ENCODE measurements at regions not wholly inside any gene's neighbourhood (a gene's known extent, or its start where the extent isn't known, plus 50 kb on each side); places are given as distances from the start of the nearest gene placed in this dataset.

GRCh38 chr22:27153386-27153785 lies 496.0 kb downstream of the MIAT start:
- TF ChIP-seq CTCF (IDR thresholded peaks at IDR 0.05; ENCODE audit: insufficient read depth, low read depth, low read length) (no peak), EZH2 (IDR thresholded peaks at IDR 0.05; ENCODE audit: insufficient read depth, low read length) (no peak)

All from astrocyte (in vitro differentiated cells and primary cell).